ENCODE measurements at regions not wholly inside any gene's neighbourhood (a gene's known extent, or its start where the extent isn't known, plus 50 kb on each side); places are given as distances from the start of the nearest gene placed in this dataset.

DNA sequence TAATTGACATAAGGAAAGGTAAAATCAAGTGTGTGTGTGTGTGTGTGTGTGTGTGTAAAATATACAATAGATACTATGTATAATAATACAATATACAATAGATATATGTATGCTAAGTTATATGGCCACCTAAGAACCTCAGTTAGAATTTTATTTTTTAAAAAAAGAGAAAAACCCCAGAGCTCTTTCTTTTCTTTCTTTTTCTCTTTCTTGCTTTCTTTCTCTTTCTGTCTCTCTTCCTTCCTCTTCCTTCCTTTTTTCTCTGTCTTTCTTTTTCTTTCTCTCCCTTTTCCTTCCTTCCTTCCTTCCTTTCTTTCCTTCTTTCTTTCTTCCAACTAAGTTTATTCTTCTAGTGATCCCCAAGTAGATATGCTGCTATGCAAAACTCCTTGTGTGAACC is 64.6 kb upstream of the FN1 start:
- DNase-seq (ENCODE audit: low read depth in 2 of 2), result no peak

DNA sequence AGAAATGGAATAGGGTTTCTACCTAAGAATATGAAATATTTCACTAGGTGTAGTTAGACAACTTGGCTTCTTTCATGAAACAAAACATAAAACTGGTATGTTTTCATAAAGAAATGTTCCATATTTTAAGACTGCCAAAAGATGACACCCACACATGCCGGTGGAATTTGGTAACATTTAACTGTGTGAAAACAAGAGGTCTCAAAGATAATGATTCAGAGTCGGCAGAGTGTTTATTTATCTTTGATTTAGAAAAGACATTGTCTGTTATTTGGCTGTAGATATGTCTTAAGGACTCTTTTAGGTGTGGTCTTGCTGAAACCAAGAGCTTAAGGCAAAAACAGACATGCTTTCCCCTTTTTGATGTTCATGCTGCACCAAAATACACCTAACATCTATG is 63.5 kb upstream of the FN1 start:
- DNase-seq (ENCODE audit: low read depth in 2 of 2), result no peak

DNA sequence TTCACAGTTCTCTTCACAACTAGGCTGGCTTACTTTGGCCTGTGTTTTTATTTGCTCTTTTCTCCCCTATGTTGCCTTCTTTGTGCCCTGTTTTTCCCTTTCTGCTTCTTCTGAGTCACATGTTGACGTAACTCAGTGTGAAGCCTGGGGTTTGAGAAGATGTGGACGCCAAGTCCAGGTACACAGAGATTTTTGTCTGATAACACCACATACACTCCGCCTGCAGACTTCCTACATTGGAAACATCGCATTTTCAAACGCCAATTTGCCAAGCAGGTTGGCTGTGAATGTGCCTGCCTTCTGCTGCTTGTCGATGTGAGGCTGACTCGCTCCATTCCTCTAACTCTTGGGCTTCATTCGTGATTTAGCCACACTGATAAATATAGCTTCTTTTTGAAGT is 62.6 kb upstream of the FN1 start:
- DNase-seq (ENCODE audit: low read depth in 2 of 2), result no peak

DNA sequence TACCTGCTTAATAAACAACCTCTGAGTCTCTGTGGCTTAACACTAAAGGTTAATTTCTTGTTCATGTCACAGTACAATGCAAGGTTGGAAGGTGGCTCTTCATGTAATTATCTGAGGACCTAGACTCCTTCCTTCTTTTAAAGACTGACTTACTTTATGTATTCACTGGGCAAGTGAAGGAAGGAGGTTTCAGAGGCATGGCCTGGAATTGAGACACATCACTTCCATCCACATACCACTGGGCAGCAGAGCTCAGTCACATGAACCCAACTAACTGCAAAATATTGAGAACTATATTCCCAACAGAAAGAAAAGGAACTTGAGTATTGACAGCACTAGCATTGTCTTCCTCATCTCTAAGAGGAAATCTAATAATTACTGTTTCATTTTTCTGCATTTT is 57.5 kb upstream of the FN1 start:
- DNase-seq (ENCODE audit: low read depth in 2 of 2), result no peak

DNA sequence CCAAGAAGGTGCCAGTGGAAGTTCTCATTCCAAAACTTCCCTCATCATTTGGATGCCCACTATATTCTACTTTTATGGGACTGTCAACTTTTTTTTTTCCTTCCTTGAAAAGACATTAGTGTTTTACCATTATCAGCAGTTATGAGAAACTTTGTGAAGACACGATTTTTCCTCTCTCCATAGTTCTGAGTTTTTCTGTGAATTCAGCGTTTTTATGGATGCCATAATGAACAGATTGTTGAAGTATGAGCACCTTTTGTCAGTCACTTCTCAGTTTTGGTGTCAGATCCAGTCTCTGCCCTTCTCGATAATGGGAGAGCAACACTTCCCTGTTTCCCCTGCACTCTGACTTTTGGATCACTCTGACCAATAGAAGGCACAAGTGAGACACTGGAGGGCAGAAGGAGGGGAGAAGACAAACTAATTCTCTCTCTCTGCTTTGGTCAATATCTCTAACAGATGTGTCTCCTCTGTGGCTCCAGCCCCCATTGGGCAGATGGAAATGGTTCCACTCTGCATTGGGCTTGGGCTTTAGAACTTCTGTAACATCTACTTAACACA is 53.5 kb upstream of the FN1 start:
- no peak for DNase-seq (ENCODE audit: low read depth in 2 of 2)

DNA sequence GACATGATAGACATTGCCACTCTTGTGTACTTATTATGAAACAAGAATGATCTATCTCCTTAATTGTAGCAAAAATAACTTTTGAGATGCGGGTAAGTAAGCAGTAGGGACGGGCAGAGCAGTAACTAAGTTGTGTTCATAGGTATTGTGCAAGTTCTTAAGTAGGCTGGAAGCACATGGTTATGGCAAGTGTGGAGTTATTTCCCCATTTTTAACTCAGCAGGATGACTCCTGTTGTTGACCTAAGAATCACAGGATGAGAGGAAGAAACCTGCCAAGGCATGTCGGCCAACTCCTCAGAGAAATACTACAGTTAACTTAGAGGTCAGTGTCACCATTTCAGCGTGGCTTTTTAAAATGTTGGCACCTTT is 51.1 kb upstream of the FN1 start:
- no peak for DNase-seq (ENCODE audit: low read depth in 2 of 2)

DNA sequence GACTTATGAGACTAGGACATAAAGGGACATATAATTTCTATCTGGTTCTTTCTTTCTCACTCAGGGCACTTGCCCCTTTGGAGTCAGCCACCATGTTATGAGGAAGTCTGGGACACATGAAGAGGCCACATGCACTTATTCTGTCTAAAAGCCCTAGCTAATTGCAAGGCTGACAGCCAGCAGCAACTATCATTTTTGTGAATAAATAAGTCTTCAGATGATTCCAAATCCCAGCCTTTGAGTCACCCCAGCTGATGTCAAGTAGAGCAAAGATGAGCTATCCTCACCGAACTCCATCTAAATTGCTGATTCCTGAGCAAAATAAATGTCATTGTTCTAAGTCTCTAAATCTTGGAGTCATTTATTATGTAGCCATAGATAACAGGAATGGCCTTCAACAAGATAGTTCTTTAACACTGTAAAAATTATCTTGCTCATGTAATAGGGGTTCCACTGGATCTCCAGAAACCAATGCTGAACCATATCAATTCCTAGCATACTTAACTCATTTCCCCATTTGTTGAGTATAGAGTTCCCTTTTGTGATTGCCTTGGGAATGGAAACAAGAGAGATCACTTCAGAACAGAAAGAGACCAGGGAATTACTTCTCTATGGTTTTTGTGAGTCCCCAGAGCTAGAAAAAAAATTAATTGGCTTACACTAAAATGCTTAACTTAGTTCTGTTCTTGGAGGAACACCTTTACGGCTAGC is 50.6 kb upstream of the FN1 start:
- DNase-seq (ENCODE audit: low read depth in 2 of 2), result no peak
